Fibroblast of lung (primary cell): ENCODE measurements at regions not wholly inside any gene's neighbourhood (a gene's known extent, or its start where the extent isn't known, plus 50 kb on each side); places are given as distances from the start of the nearest gene placed in this dataset.

Source experiments
- DNase-seq, 2 donors: peaks; one replicate each; pipeline versions ENCODE4 v3.0.0 to v3.0.0-alpha.2; 2010; ENCODE audit warnings: low read depth in 2 of 2
- H2AFZ ChIP-seq: 2 replicates; pipeline ENCODE4 v1.5.1; 2012; ENCODE audit warnings: low read length, control low read depth, inconsistent platforms
- H3K27ac ChIP-seq: 2 replicates; pipeline ENCODE4 v1.5.1; 2011; ENCODE audit warnings: low read length, control low read depth; ENCODE audit not compliant: insufficient read depth
- H3K27me3 ChIP-seq: 2 replicates; pipeline ENCODE4 v1.5.1; 2011; ENCODE audit warnings: mild to moderate bottlenecking, low read length; ENCODE audit not compliant: control insufficient read depth, insufficient read depth
- H3K36me3 ChIP-seq: 2 replicates; pipeline ENCODE4 v1.5.1; 2011; ENCODE audit warnings: low read length; ENCODE audit not compliant: control insufficient read depth, insufficient read depth
- H3K4me1 ChIP-seq: 2 replicates; pipeline ENCODE4 v1.5.1; 2011; ENCODE audit warnings: low read length; ENCODE audit not compliant: control insufficient read depth, insufficient read depth; ENCODE audit errors: extremely low read depth
- H3K4me2 ChIP-seq: 2 replicates; pipeline ENCODE4 v1.5.1; 2011; ENCODE audit warnings: low read length, control low read depth; ENCODE audit not compliant: insufficient read depth; ENCODE audit errors: extremely low read depth
- H3K4me3 ChIP-seq, 4 experiments: fragments of 200-600 bp in 1 of 4; sonication (generic) in 1 of 4; replicated peaks in 1 of 4; 2 replicates each; pipeline ENCODE4 v1.5.1; 2011 to 2016; ENCODE audit warnings: low read length in 4 of 4, low read depth in 3 of 4, mild to moderate bottlenecking in 3 of 4, control low read depth in 2 of 4, inconsistent platforms in 1 of 4, mixed read lengths in 1 of 4; ENCODE audit not compliant: insufficient read depth in 1 of 4; ENCODE audit errors: control extremely low read depth in 1 of 4
- H3K79me2 ChIP-seq: 2 replicates; pipeline ENCODE4 v1.5.1; 2012; ENCODE audit warnings: mild to moderate bottlenecking, low read length, inconsistent platforms; ENCODE audit not compliant: control insufficient read depth, insufficient read depth
- H3K9ac ChIP-seq: 2 replicates; pipeline ENCODE4 v1.5.1; 2011; ENCODE audit warnings: mild to moderate bottlenecking, low read length, control low read depth; ENCODE audit not compliant: insufficient read depth
- H3K9me3 ChIP-seq: 2 replicates; pipeline ENCODE4 v1.5.1; 2012; ENCODE audit warnings: low read depth, low read length; ENCODE audit not compliant: control insufficient read depth, insufficient read depth
- H4K20me1 ChIP-seq: 2 replicates; pipeline ENCODE4 v1.5.1; 2011; ENCODE audit warnings: low read length; ENCODE audit not compliant: control insufficient read depth, insufficient read depth; ENCODE audit errors: extremely low read depth
- EZH2 ChIP-seq: IDR thresholded peaks from 2 replicates; pipeline ENCODE4 v1.5.1; 2012; ENCODE audit warnings: low read length, control low read depth, mild to moderate bottlenecking; ENCODE audit errors: missing control alignments
- TF ChIP-seq, protein P1 (sequence below), 2 donors: IDR thresholded peaks in 1 of 2; conservative IDR thresholded peaks in 1 of 2; 1 replicate in 1 of 2; 2 replicates in 1 of 2; pipeline ENCODE4 v1.5.1; 2011 to 2012; ENCODE audit warnings: low read length in 2 of 2, control low read depth in 1 of 2, inconsistent platforms in 1 of 2, low read depth in 1 of 2, mild to moderate bottlenecking in 1 of 2

DNA sequence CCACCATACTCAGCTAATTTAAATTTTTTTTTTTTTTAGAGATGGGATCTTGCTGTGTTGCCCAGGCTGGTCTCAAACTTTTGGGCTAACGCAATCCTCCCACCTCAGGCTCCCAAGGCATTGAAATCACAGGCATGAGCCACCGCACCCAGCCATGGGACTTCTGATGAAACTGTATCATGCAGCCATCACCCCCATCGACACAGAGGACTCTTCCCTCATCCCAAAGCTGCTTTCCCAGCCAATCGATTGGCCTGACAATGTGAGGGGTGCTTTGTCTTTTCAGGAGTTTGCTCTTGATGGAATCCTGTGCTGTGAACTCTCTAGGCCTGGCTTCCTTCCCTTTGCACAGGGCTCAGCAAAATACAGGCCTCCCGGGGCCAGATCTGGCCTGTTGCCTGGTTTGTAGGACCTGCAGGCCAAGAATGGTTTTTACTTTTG lies 59.6 kb upstream of the NCOR2 start:
- no peak overlapping the region for H3K27ac ChIP-seq
- peak; percentile 47 to 78 for DNase-seq

DNA sequence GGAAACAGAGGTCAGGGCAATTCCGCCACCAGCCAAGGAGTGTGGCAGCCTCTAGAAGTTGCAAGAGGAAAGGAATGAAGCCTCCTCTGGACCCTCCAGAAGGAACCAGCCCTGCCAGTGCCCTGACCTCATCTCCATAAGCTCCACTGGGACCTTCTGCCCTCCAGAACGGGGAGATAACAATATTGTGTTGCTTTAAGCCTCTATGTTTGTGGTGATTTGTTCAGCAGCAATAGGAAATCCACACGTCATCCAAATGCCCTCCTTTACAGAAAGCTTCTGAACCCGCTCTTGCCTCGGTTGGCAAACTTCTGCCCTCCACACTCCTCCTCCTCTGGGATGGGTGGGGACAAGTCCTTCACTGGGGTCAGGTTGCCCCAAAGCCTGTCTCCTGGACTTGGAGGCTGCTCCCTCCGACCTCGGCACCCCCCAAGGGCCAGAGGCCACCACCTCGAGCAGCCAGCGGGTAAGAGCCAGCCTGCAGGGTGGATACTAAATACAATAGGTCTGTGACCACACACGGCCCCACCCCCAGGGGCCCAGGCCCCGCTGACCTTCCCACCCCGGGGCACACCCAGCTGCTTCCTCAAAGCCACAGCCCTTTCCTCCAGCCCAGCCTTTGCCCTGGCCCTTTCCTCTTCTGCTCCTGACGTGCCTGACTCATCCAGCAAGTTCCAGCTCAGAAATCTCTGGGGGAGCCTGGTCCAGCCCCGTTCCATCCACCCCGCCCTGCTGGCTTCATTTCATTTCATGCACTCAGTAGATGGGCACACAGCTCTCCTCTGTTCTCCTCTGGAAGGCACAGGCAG lies 58.7 kb upstream of the NCOR2 start:
- Histone ChIP-seq H3K27ac (no peak overlapping the region), H3K9me3 (no peaks in the 10 kb centered on the region), H3K9ac (no peak overlapping the region), H3K4me2 (no peak overlapping the region), H3K4me3 (no peak overlapping the region), H3K36me3 (no peaks in the 10 kb centered on the region), H4K20me1 (no peaks in the 10 kb centered on the region), H3K27me3 (no peaks in the 10 kb centered on the region), H3K79me2 (no peaks in the 10 kb centered on the region), H3K4me1 (peaks cover 7% of the 10 kb centered on the region), H2AFZ (no peak overlapping the region)
- DNase-seq = peak; percentile 70 to 85
- TF ChIP-seq, protein P1, sequence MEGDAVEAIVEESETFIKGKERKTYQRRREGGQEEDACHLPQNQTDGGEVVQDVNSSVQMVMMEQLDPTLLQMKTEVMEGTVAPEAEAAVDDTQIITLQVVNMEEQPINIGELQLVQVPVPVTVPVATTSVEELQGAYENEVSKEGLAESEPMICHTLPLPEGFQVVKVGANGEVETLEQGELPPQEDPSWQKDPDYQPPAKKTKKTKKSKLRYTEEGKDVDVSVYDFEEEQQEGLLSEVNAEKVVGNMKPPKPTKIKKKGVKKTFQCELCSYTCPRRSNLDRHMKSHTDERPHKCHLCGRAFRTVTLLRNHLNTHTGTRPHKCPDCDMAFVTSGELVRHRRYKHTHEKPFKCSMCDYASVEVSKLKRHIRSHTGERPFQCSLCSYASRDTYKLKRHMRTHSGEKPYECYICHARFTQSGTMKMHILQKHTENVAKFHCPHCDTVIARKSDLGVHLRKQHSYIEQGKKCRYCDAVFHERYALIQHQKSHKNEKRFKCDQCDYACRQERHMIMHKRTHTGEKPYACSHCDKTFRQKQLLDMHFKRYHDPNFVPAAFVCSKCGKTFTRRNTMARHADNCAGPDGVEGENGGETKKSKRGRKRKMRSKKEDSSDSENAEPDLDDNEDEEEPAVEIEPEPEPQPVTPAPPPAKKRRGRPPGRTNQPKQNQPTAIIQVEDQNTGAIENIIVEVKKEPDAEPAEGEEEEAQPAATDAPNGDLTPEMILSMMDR (conservative IDR thresholded peaks at IDR 0.05 in 1 of 2, IDR thresholded peaks at IDR 0.05 in 1 of 2; ENCODE audit: low read depth in 1 of 2, low read length in 2 of 2) = no peak
- no peak for TF ChIP-seq EZH2

More for the DNA sequence above, 59.6 kb upstream of the NCOR2 start:
- no peaks in the 10 kb centered on the region for H4K20me1 ChIP-seq
- no peak overlapping the region for H3K4me3 ChIP-seq
- peaks cover 4% of the 10 kb centered on the region for H3K4me1 ChIP-seq
- H3K27me3 ChIP-seq = no peaks in the 10 kb centered on the region
- H3K9me3 ChIP-seq = no peaks in the 10 kb centered on the region
- H3K4me2 ChIP-seq = no peak overlapping the region
- H3K79me2 ChIP-seq = no peaks in the 10 kb centered on the region
- TF ChIP-seq, protein P1 (conservative IDR thresholded peaks at IDR 0.05 in 1 of 2, IDR thresholded peaks at IDR 0.05 in 1 of 2; ENCODE audit: low read depth in 1 of 2, low read length in 2 of 2) = no peak
- no peak for TF ChIP-seq EZH2
- H3K9ac ChIP-seq = no peak overlapping the region
- no peak overlapping the region for H2AFZ ChIP-seq
- no peaks in the 10 kb centered on the region for H3K36me3 ChIP-seq

DNA sequence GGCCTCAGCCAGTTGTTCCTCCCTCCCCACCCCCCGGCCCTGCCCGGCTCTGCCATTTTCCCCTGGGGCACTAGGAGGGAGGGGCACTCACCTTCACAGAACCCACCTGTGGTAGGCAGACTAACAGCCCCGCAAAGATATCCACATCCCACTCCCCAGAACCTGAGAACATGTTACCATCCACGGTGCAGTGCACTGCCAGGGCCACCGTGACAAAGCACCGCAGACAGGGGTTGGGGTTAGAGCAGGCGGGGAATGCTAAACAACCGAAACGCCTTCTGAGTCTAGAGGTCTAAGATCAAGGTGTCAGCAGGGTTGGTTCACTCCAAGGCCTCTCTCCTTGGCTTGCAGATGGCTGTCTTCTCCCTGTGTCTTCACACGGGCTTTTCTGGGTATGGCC lies 57.4 kb upstream of the NCOR2 start:
- Histone ChIP-seq H3K36me3 (no peaks in the 10 kb centered on the region), H4K20me1 (no peaks in the 10 kb centered on the region), H3K79me2 (no peaks in the 10 kb centered on the region), H3K9ac (no peak overlapping the region), H3K27ac (no peak overlapping the region), H3K27me3 (no peaks in the 10 kb centered on the region), H3K4me3 (no peak overlapping the region), H2AFZ (no peak overlapping the region), H3K9me3 (no peaks in the 10 kb centered on the region), H3K4me2 (no peak overlapping the region), H3K4me1 (peaks cover 7% of the 10 kb centered on the region)
- no peak for DNase-seq
- TF ChIP-seq, protein P1 (conservative IDR thresholded peaks at IDR 0.05 in 1 of 2, IDR thresholded peaks at IDR 0.05 in 1 of 2; ENCODE audit: low read depth in 1 of 2, low read length in 2 of 2) = no peak
- TF ChIP-seq EZH2 = no peak
